WTC11 (cell line): ENCODE measurements at regions not wholly inside any gene's neighbourhood (a gene's known extent, or its start where the extent isn't known, plus 50 kb on each side); places are given as distances from the start of the nearest gene placed in this dataset.
"Not testable (repeated sequence)": the region's sequence is repeated elsewhere in the genome, so short reads cannot be mapped to it uniquely, and the experiment has no call there.

ENCODE experiments used
- TF ChIP-seq, protein P1 (sequence below): sonication (generic); formaldehyde crosslinking; conservative IDR thresholded peaks from 2 replicates; pipeline ENCODE4 v1.8.1; 2023; ENCODE audit warnings: mild to moderate bottlenecking, low read depth, missing genetic modification reagents, moderate library complexity
- TF ChIP-seq, protein P2 (sequence below): sonication (generic); formaldehyde crosslinking; IDR thresholded peaks from 2 replicates; pipeline ENCODE4 v1.8.0; 2023; ENCODE audit warnings: missing genetic modification reagents, mild to moderate bottlenecking, borderline replicate concordance

GRCh38 chr2:109980754-109981153 lies 82.3 kb downstream of the LIMS3 start:
- TF ChIP-seq, protein P1, sequence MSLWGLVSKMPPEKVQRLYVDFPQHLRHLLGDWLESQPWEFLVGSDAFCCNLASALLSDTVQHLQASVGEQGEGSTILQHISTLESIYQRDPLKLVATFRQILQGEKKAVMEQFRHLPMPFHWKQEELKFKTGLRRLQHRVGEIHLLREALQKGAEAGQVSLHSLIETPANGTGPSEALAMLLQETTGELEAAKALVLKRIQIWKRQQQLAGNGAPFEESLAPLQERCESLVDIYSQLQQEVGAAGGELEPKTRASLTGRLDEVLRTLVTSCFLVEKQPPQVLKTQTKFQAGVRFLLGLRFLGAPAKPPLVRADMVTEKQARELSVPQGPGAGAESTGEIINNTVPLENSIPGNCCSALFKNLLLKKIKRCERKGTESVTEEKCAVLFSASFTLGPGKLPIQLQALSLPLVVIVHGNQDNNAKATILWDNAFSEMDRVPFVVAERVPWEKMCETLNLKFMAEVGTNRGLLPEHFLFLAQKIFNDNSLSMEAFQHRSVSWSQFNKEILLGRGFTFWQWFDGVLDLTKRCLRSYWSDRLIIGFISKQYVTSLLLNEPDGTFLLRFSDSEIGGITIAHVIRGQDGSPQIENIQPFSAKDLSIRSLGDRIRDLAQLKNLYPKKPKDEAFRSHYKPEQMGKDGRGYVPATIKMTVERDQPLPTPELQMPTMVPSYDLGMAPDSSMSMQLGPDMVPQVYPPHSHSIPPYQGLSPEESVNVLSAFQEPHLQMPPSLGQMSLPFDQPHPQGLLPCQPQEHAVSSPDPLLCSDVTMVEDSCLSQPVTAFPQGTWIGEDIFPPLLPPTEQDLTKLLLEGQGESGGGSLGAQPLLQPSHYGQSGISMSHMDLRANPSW: not testable (repeated sequence)
- TF ChIP-seq, protein P2, sequence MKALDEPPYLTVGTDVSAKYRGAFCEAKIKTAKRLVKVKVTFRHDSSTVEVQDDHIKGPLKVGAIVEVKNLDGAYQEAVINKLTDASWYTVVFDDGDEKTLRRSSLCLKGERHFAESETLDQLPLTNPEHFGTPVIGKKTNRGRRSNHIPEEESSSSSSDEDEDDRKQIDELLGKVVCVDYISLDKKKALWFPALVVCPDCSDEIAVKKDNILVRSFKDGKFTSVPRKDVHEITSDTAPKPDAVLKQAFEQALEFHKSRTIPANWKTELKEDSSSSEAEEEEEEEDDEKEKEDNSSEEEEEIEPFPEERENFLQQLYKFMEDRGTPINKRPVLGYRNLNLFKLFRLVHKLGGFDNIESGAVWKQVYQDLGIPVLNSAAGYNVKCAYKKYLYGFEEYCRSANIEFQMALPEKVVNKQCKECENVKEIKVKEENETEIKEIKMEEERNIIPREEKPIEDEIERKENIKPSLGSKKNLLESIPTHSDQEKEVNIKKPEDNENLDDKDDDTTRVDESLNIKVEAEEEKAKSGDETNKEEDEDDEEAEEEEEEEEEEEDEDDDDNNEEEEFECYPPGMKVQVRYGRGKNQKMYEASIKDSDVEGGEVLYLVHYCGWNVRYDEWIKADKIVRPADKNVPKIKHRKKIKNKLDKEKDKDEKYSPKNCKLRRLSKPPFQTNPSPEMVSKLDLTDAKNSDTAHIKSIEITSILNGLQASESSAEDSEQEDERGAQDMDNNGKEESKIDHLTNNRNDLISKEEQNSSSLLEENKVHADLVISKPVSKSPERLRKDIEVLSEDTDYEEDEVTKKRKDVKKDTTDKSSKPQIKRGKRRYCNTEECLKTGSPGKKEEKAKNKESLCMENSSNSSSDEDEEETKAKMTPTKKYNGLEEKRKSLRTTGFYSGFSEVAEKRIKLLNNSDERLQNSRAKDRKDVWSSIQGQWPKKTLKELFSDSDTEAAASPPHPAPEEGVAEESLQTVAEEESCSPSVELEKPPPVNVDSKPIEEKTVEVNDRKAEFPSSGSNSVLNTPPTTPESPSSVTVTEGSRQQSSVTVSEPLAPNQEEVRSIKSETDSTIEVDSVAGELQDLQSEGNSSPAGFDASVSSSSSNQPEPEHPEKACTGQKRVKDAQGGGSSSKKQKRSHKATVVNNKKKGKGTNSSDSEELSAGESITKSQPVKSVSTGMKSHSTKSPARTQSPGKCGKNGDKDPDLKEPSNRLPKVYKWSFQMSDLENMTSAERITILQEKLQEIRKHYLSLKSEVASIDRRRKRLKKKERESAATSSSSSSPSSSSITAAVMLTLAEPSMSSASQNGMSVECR (CRISPR knock-in tag): not testable (repeated sequence)
